SIG-M5 treated with dmso at 0.1 percent for 504 hours (cell line): ENCODE measurements at regions not wholly inside any gene's neighbourhood (a gene's known extent, or its start where the extent isn't known, plus 50 kb on each side); places are given as distances from the start of the nearest gene placed in this dataset.

ENCODE experiments used
- DNase-seq: peaks from one replicate; lab custom pipeline; 2025; ENCODE audit not compliant: unreplicated experiment; lab: John Stamatoyannopoulos, UW

GRCh38 chr16:86052115-86052670, 153.2 kb downstream of the IRF8 start:
- DNase-seq: no peak

GRCh38 chr16:86052926-86053325, 154.0 kb downstream of the IRF8 start:
- no peak for DNase-seq

GRCh38 chr16:86059253-86060171, 160.6 kb downstream of the IRF8 start:
- no peak for DNase-seq

GRCh38 chr16:86060381-86061317, 161.7 kb downstream of the IRF8 start:
- no peak for DNase-seq

- DNase-seq: no peak
Observed at GRCh38 chr16:86061318-86061695, 162.3 kb downstream of the IRF8 start.

GRCh38 chr16:86061721-86062120, 162.8 kb downstream of the IRF8 start:
- DNase-seq: no peak

GRCh38 chr16:86062271-86062965, 163.5 kb downstream of the IRF8 start:
- no peak for DNase-seq

- no peak for DNase-seq
Observed at GRCh38 chr16:86063760-86064405, 164.9 kb downstream of the IRF8 start.

- DNase-seq: no peak
Observed at GRCh38 chr16:86064431-86065250, 165.7 kb downstream of the IRF8 start.

- no peak for DNase-seq
Observed at GRCh38 chr16:86065711-86066110, 166.7 kb downstream of the IRF8 start.

GRCh38 chr16:86066811-86067210, 167.8 kb downstream of the IRF8 start:
- DNase-seq: no peak

GRCh38 chr16:86067516-86067915, 168.6 kb downstream of the IRF8 start:
- no peak for DNase-seq

- no peak for DNase-seq
Observed at GRCh38 chr16:86067936-86068335, 169.0 kb downstream of the IRF8 start.

- no peak for DNase-seq
Observed at GRCh38 chr16:86068722-86069121, 169.8 kb downstream of the IRF8 start.

- no peak for DNase-seq
Observed at GRCh38 chr16:86069736-86070298, 170.9 kb downstream of the IRF8 start.

GRCh38 chr16:86070484-86070883, 171.5 kb downstream of the IRF8 start:
- no peak for DNase-seq

GRCh38 chr16:86070971-86071370, 172.0 kb downstream of the IRF8 start:
- no peak for DNase-seq

GRCh38 chr16:86071611-86072240, 172.8 kb downstream of the IRF8 start:
- DNase-seq: no peak
